GM08714 (cell line): ENCODE measurements at regions not wholly inside any gene's neighbourhood (a gene's known extent, or its start where the extent isn't known, plus 50 kb on each side); places are given as distances from the start of the nearest gene placed in this dataset.

Experiments used
- H3K4me3 ChIP-seq: fragments of 200-500 bp; sonication (Bioruptor generic); 2 replicates; pipeline ENCODE4 v1.5.1; 2014; ENCODE audit warnings: mild to moderate bottlenecking, low read length, inconsistent platforms
- ZNF274 ChIP-seq: IDR thresholded peaks from 2 replicates; pipeline ENCODE4 v1.6.1; 2012; ENCODE audit warnings: mild to moderate bottlenecking, low read depth, low read length

- TF ChIP-seq ZNF274 = no peak
- no peak overlapping the region for H3K4me3 ChIP-seq
Observed at GRCh38 chr6:122075917-122076316, 323.5 kb upstream of the HSF2 start.

DNA sequence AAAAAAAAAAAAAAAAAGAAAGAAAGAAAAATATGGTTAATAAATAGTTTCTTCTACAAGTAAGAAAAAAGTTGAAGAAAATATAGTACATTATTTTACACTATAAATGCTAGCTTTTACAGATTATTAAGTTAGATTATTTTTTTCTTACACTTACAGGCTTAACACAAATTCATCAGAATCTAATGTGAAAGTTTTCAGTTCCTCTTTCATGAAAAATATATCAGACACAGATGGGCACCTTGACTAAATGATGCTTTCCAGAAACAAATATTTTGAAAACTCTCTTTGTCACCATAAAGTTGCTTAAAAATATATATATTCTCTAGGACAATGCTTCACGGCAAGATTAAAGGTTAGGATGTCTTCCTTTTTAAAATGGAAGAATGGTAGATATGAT lies 321.8 kb upstream of the HSF2 start:
- TF ChIP-seq ZNF274 = no peak
- H3K4me3 ChIP-seq = no peak overlapping the region

DNA sequence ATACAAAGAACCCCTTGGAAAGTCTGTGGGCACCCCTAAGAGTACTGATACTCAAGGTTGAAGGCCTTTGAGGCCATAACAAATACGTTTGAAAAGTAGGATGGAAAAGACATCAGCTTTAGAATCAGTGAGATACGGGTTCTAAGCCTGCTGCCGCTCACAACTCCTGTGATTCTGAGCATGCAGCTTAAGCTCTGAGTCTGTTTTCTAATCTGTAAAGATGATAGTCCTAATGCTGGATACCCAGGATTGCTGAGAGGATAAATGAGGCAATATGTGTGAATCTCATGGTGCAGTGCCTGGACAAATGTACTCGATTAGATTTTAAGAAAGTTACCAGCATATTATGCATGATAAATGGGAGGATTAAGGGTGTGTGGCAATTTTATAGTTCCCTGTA lies 321.0 kb upstream of the HSF2 start:
- H3K4me3 ChIP-seq = no peak overlapping the region
- TF ChIP-seq ZNF274 = no peak

GRCh38 chr6:122079916-122080315 lies 319.5 kb upstream of the HSF2 start:
- TF ChIP-seq ZNF274 = no peak
- no peak overlapping the region for H3K4me3 ChIP-seq

- no peak overlapping the region for H3K4me3 ChIP-seq
- TF ChIP-seq ZNF274 = no peak
Observed at GRCh38 chr6:122081921-122082320, 317.5 kb upstream of the HSF2 start.

GRCh38 chr6:122082370-122082769 lies 317.1 kb upstream of the HSF2 start:
- no peak for TF ChIP-seq ZNF274
- H3K4me3 ChIP-seq = no peak overlapping the region

DNA sequence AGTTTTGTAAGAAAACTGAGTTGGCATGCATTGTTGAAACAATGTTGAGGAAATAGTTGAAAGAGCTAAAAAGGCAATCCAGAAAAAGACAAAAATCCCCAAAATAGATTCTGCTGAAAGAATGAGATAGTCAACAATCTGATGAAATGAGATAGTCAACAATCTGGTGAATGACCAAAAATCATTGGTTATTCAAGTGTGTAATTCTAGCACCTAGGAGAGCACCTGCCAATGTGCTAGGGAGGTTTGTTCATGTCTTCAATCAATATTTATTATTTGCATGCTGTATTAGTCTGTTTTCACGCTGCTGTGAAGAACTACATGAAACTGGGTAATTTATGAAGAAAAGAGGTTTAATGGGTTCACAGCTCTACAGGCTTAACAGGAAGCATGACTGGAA lies 307.1 kb upstream of the HSF2 start:
- H3K4me3 ChIP-seq = no peak overlapping the region
- TF ChIP-seq ZNF274 = no peak

DNA sequence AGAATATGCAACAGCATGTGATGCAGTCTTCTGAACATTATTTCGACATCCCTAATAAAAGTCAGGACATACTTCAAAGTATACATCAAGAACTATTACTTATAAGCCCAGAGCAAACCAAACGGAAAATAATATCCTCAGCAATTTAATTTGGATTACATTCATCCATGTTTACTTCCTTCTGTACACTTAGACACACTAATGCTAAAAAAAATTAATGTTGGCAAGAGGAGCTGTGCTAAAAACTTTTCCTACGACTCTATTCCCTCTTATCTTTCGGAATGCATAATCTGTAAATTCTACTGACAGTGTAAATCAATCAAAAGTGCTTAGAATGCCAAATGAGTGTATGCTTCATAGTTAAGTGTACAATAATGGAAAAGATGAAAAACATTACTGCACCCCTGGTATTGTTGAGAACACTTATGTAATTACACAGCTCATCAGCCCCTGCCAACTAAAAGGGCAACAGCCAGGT lies 301.2 kb upstream of the HSF2 start:
- no peak overlapping the region for H3K4me3 ChIP-seq
- no peak for TF ChIP-seq ZNF274

DNA sequence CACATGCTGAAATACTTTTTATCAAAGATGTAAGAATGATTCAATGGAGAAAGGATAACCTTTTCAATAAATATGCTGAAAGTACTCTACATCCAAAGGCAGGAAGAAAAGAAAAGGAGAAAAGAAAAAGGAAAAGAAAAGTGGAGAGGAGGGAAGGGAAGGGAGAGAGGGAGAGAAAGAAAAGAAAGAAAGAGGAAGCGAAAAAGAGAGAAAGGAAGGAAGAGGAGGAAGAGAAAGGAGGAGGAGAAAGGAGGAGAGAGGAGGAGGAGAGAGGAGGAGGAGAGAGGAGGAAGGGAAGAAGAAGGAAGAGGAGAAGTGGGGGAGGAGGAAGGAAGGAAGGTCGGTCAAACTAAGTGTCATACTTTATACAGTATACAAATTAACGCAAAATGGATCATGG lies 297.4 kb upstream of the HSF2 start:
- no peak for TF ChIP-seq ZNF274
- no peak overlapping the region for H3K4me3 ChIP-seq

DNA sequence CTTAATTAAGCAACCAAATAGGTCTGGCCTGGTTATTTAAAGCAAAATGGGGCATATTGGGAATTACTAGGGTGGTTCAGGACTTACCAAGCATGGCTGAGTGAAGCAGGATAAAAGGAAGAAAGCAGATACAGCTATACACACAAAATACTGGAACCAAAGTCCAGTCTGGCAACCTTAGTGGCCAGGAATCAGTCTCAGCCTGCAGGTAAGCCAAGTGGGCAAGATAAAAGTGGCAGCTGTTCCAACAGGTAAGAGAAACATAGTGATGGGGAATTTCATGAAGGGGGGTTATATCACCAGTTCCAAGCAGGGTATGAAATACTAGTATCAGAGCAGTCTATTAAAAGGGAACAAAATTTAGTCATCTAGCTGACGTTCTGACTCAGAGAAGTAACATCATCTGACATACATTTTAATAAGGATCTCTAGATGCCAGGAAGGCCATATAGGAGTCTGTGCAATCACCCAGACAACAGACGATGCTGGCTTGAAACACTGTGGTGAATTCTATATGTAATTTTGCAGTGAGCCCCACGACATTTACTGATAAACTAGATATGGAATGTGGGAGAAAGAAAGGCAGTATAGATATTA lies 292.1 kb upstream of the HSF2 start:
- no peak overlapping the region for H3K4me3 ChIP-seq
- TF ChIP-seq ZNF274 = no peak

- H3K4me3 ChIP-seq = no peak overlapping the region
- no peak for TF ChIP-seq ZNF274
Observed at GRCh38 chr6:122109075-122109474, 290.4 kb upstream of the HSF2 start.

DNA sequence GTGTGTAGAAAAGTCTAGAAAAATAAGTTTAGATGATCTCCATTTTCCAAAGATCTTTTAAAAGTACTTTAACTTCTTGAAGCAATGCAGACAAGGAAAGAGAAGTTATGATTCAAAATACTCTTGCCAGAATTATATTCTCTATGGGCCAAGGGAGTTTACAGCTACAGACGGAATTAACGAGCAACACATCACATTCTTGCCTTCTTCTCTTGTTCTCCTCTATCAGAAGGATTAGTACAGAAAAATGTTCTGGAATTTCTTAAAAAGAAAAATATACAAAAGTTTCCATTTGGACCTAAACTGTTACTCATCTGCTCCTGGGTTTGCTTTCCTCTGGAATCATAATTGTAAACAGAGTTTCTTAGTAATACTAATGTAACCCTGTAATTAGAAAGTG lies 284.7 kb upstream of the HSF2 start:
- TF ChIP-seq ZNF274 = no peak

GRCh38 chr6:122116119-122116834 lies 283.2 kb upstream of the HSF2 start:
- H3K4me3 ChIP-seq = no peak overlapping the region
- TF ChIP-seq ZNF274 = no peak

More for the DNA sequence above, 284.7 kb upstream of the HSF2 start:
- no peak overlapping the region for H3K4me3 ChIP-seq

GRCh38 chr6:122116835-122117627 lies 282.4 kb upstream of the HSF2 start:
- H3K4me3 ChIP-seq = no peak overlapping the region
- TF ChIP-seq ZNF274 = no peak

DNA sequence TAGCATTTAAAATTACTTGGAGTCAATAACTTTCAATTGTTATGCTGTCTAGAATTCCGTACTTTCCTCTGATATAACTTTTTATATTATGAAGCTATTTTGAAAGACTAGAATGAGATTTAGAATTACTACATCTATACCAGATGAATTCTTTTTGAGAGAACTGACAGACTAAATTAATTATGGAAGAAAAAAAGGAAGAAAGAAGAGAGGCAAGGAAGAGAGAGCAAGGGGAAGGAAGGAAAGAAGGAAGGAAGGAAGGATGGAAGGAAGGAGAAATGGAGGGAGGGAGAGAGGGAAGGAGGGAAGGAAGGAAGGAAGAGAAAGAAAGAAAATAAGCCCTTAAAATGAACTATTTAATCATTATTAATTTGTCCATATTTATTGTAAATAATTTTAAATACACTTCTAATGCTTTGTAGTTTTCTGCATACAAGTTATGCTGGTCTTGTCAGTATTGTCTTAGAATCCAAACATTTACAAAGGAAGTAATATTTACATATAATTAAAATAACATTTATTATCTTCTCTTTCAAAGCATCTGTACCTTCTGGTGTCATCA lies 280.4 kb upstream of the HSF2 start:
- TF ChIP-seq ZNF274 = no peak
- H3K4me3 ChIP-seq = no peak overlapping the region

DNA sequence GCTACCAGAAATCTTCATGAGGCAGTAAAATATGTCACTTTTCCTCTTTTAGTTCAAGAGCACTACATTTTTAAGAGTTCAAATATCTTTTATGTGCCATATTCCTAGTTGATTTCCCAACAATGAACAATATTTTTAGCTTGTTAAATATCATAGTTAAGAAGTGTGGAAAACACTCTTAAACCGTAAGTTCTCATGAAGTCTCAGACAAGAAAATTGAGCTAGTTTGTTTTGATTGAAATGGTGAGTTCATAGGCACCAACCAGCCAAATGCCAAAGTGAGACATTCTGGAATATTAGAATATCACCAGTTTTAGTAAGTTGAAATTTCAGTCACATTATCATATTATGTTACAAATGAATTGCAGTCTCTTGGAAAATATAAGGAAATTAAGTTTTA lies 277.2 kb upstream of the HSF2 start:
- TF ChIP-seq ZNF274 = no peak

More for the DNA sequence above, 277.2 kb upstream of the HSF2 start:
- no peak overlapping the region for H3K4me3 ChIP-seq
